Mucosa of descending colon (tissue), 3 donors: ENCODE measurements at regions not wholly inside any gene's neighbourhood (a gene's known extent, or its start where the extent isn't known, plus 50 kb on each side); places are given as distances from the start of the nearest gene placed in this dataset.

Source experiments
- ATAC-seq: fragments of 200-7000 bp; cut with Tn5 transposase; one replicate; pipeline ENCODE4 v1.9.1; 2020; ENCODE audit warnings: mild to moderate bottlenecking, moderate library complexity
- DNase-seq, 3 donors: peaks; one replicate each; pipeline ENCODE4 v3.0.0-alpha.2; 2020
- H3K36me3 ChIP-seq: fragments of 200-600 bp; one replicate; pipeline ENCODE4 v1.8.0; 2021; ENCODE audit warnings: low read depth, mild to moderate bottlenecking
- H3K4me1 ChIP-seq: fragments of 200-600 bp; one replicate; pipeline ENCODE4 v1.8.0; 2021; ENCODE audit warnings: low read depth, mild to moderate bottlenecking
- H3K4me3 ChIP-seq: fragments of 200-600 bp; one replicate; pipeline ENCODE4 v1.8.0; 2021; ENCODE audit warnings: mild to moderate bottlenecking
- H3K9me3 ChIP-seq: fragments of 200-600 bp; one replicate; pipeline ENCODE4 v1.8.0; 2021; ENCODE audit warnings: mild to moderate bottlenecking
- intact Hi-C, 2 donors: fragments of 100-400 bp; cut with DNase I in 1 of 2; cut with micrococcal nuclease in 1 of 2; formaldehyde crosslinking; loops; one replicate each; pipeline versions ENCODE4 v1.11.0 to v1.11.1; 2022; cut with DNase I, micrococcal nuclease
- TF ChIP-seq, protein P1 (sequence below): fragments of 200-600 bp; IDR thresholded peaks from one replicate; pipeline ENCODE4 v1.8.0; 2022; ENCODE audit warnings: antibody characterized with exemption, mild to moderate bottlenecking
- donor health status: DM: no; HTN: no; CAD: no; lungs with moderate emphysema.
- donor health status: DM: no; HTN: no; CAD: no.
- donor health status: DM: no; HTN: yes; CAD: no.

GRCh38 chr4:26120098-26120825, 200.6 kb upstream of the RBPJ start:
- TF ChIP-seq, protein P1, sequence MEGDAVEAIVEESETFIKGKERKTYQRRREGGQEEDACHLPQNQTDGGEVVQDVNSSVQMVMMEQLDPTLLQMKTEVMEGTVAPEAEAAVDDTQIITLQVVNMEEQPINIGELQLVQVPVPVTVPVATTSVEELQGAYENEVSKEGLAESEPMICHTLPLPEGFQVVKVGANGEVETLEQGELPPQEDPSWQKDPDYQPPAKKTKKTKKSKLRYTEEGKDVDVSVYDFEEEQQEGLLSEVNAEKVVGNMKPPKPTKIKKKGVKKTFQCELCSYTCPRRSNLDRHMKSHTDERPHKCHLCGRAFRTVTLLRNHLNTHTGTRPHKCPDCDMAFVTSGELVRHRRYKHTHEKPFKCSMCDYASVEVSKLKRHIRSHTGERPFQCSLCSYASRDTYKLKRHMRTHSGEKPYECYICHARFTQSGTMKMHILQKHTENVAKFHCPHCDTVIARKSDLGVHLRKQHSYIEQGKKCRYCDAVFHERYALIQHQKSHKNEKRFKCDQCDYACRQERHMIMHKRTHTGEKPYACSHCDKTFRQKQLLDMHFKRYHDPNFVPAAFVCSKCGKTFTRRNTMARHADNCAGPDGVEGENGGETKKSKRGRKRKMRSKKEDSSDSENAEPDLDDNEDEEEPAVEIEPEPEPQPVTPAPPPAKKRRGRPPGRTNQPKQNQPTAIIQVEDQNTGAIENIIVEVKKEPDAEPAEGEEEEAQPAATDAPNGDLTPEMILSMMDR: no peak
- intact Hi-C loops: no loop called here
- ATAC-seq (no peak), DNase-seq (no peak)
- Histone ChIP-seq H3K9me3 (no peaks in the 10 kb centered on the region), H3K4me3 (no peak overlapping the region), H3K36me3 (no peaks in the 10 kb centered on the region), H3K4me1 (no peaks in the 10 kb centered on the region)

- H3K36me3 ChIP-seq: no peaks in the 10 kb centered on the region
Measured at GRCh38 chr4:26122690-26123089, 198.1 kb upstream of the RBPJ start.

GRCh38 chr4:26124753-26125321, 196.0 kb upstream of the RBPJ start:
- H3K9me3 ChIP-seq: no peaks in the 10 kb centered on the region
- H3K36me3 ChIP-seq: no peaks in the 10 kb centered on the region
- DNase-seq (peak in 1 of 3 donors; percentile 18), ATAC-seq (peak; percentile 66)
- TF ChIP-seq, protein P1: no peak
- intact Hi-C loops: no loop called here
- H3K4me3 ChIP-seq: no peak overlapping the region
- no peaks in the 10 kb centered on the region for H3K4me1 ChIP-seq

More at GRCh38 chr4:26122690-26123089, 198.1 kb upstream of the RBPJ start:
- intact Hi-C loops: no loop called here
- H3K4me1 ChIP-seq: no peaks in the 10 kb centered on the region
- no peaks in the 10 kb centered on the region for H3K9me3 ChIP-seq
- TF ChIP-seq, protein P1: no peak
- no peak for ATAC-seq
- DNase-seq: no peak
- H3K4me3 ChIP-seq: no peak overlapping the region

GRCh38 chr4:26126143-26126718, 194.6 kb upstream of the RBPJ start:
- TF ChIP-seq, protein P1: no peak
- H3K4me1 ChIP-seq: no peaks in the 10 kb centered on the region
- H3K4me3 ChIP-seq: no peak overlapping the region
- H3K9me3 ChIP-seq: no peaks in the 10 kb centered on the region
- no peaks in the 10 kb centered on the region for H3K36me3 ChIP-seq
- intact Hi-C loops: no loop called here
- ATAC-seq: no peak
- no peak for DNase-seq

GRCh38 chr4:26126994-26127393, 193.8 kb upstream of the RBPJ start:
- Histone ChIP-seq H3K4me1 (no peaks in the 10 kb centered on the region), H3K9me3 (no peaks in the 10 kb centered on the region), H3K36me3 (no peaks in the 10 kb centered on the region), H3K4me3 (no peak overlapping the region)
- TF ChIP-seq, protein P1: no peak
- intact Hi-C loops: no loop called here
- DNase-seq: no peak
- no peak for ATAC-seq
